SIG-M5 treated with dmso at 0.1 percent for 504 hours (cell line): ENCODE measurements at regions not wholly inside any gene's neighbourhood (a gene's known extent, or its start where the extent isn't known, plus 50 kb on each side); places are given as distances from the start of the nearest gene placed in this dataset.

Experiments
- DNase-seq: peaks from one replicate; lab custom pipeline; 2025; ENCODE audit not compliant: unreplicated experiment; lab: John Stamatoyannopoulos, UW

DNA sequence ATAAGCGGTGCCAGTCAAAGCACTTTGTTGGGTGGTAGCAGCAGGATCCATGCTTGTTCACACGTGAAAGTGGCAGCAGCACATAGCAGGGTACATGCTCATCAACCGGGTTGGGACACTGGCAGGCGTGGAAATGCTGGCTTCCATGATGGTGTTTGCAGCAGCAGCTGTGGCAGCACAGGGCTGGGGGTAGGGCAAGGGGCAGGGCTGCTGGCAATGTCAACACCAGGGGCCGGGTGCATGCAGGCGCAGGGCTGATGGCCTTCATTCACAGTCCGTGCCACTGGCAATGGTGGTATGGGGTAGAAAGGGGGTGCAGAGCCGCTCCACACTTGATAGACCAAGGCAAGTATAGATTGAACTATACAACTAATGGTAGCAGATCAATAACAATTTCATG is 374.7 kb upstream of the FAM241A start:
- DNase-seq = no peak

DNA sequence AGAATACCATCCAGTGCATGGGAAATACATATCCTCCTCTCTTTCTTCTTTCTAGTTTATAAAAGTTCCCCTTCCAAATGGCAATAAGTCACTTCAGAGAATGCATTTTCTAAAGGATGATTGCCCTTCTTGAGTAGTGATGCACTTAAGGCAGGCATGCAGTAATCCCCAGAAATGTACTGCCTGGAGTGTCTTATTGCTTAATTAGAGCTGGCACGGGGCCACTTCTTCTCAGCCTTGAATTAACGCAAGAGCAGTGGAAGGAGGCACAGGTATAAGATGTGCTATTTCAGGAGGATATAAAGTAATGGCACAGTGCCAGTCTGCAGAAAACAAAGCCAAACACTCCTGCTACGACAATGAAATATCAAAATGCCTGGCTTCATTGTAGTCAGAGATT is 371.4 kb upstream of the FAM241A start:
- DNase-seq = no peak

DNA sequence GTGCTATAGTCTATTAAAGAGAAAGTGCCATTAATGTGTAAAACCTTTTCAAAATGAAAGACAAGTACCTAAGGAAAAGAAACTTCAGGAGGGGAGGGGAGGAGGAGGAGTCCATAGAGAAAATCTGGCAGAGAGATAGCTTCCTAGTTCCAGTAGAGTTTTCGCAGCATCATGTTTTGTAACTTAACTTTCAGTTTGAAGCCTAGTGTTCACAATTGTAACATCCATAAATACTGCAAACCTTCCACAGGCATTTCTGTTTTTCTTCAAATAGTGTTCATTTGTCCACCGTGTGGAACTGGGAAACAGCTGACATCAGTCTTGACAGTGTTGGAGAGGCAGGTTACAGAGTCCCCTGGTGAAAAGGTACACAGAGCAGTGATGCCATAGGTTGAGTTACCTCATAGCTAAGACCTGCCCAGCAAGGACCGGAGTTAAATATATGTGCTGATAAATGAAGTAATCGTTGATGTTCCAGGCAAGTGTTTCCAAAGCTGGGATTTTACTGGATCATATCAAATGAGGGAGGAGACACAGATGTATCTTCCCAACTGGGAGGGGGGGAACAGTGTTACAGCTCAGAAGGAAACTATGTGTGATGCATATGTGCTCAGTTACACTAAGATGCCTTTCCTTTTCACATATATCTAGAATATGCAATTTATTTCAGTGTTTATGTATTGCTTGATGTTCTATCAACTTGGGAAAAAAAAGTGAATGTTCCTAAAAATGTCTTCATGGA is 369.5 kb upstream of the FAM241A start:
- no peak for DNase-seq

DNA sequence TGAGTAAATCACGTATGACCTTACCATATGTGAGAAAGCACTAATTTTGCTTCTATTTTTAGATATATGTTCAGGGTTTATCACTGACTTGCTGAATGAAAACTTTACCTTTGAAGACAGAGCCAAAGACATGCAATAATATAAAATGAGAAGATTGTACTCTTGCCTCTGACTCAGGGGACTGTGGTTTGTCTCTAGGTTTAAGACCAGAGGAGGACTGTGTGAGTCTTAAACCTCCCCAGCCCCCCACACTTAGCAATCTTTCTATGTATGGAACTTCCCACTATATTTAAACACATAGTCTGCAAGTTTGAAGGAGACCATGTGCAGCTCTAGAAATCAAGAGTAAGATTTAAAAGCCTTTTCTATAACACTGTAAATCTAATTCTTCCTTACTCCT is 368.7 kb upstream of the FAM241A start:
- DNase-seq = no peak

DNA sequence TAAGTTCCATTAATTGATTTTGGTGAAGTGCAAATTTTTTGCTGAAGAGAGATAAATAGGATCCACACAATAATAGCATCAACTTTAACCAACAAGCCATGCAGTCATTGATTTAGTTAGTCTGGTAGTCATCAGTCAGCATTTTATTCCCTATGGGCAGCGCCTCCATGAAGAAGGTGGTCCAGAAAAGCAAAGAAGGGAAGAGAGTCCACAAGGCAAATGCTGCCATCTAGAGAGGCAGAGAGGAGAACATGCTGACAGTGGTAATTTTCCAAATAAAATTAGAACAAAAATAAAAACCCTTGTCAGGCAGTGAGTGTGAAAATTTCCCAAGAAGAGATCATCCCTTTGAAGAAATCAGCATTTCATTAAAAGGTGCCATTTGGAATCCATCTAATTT is 366.7 kb upstream of the FAM241A start:
- peak; percentile 8 for DNase-seq

DNA sequence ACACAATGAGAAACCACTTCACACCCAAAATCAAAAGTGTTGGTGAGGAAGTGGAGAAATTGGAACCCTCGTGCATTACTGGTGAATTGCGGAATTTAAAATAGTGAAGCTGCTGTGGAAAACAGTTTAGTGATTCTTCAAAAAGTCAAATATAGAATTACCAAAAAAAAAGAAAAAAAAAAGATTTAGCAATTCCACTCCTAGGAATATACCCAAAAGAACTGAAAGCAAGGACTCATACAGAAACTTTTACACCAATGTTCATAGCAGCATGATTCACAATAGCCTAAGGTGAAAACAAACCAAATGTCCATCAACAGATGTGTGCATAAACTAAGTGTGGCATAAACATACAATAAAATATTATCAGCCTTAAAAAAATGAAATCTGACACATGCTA is 364.3 kb upstream of the FAM241A start:
- DNase-seq = no peak

DNA sequence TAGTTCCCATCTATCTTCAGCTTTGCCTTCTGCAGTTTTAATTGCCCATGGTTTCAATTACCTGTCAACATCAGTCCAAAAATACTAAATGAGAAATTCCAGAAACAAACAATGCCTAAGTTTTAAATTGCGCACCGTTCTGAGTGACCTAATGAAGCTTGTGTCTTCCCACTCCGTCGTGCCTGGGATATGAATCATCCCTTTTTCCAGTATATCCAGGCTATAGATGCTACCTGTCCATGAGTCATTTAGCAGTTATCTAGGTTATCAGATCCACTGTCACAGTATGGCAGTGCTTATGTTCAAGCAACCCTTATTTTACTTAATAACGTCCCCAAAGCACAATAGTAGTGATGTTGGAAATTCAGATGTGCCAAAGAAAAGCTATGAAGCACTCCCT is 363.6 kb upstream of the FAM241A start:
- DNase-seq = no peak

DNA sequence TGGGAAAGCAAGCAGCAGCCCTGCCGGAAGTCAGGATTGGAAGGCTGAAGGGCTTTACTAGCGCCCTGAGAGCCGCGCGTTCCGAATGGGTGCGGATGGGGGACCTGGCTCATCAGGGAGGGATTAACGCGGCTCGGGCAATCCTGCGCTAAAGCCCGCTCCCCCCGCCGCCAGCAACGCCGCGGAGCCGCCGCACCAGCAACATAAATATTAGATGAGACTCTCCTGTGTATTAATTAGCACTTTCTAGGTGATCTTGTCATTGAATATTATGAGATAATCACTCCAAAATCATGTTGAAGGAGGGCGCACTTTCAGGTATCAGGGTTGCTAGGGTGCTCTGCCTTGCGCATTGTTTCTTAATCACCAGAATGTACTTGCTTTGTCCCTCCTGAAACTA is 357.2 kb upstream of the FAM241A start:
- DNase-seq = no peak

DNA sequence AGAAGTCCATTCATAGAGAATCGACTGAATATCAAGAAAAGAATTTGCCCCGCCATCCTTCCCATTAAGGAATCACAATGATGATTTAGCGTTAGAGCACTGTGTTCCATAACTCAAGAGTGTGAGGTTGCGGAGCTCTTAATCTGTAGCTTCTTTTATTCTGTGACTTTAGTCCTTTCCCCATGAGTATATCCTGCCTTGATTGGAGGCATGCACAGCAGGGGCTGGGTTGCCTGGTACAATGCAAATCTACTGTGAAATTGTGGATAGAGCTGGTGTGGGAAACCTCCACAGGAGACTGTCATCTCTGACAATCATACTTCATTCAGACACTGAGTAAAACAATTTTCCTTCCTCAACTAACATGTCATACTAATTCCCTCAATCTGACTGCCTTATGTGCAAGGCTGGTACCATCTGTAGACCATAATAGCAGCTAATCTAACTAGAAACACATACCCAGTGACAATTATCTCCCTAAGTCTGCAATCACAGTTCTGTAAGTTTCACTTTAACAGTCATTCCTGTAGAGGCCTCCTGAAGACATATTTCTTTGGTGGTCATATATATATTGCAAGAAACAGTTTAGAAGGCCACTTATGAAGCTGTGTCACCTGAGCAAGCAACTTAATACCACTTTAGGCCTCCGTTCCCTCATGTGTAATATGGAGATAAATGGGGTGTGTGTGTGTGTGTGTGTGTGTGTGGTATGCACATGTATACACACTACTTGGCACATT is 355.2 kb upstream of the FAM241A start:
- DNase-seq = no peak

DNA sequence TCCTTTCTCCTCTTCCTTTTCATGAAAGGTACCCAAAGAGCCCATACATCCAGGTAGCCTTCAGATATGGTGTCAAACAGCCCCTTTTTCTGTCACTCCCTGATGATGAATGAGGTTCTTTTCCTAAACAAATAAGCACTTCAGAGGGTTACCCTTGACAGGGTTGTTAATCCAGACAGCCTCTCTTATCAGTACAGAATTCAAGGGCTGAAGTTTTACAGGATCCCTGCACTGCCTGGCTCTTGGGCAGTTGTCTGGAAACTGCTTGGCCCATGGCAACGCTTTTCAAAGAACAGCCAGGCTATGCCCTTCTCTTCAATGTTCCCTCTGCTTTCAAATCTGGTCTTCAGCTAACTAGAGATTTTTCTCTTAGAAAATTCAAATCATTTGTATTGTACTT is 352.6 kb upstream of the FAM241A start:
- no peak for DNase-seq

DNA sequence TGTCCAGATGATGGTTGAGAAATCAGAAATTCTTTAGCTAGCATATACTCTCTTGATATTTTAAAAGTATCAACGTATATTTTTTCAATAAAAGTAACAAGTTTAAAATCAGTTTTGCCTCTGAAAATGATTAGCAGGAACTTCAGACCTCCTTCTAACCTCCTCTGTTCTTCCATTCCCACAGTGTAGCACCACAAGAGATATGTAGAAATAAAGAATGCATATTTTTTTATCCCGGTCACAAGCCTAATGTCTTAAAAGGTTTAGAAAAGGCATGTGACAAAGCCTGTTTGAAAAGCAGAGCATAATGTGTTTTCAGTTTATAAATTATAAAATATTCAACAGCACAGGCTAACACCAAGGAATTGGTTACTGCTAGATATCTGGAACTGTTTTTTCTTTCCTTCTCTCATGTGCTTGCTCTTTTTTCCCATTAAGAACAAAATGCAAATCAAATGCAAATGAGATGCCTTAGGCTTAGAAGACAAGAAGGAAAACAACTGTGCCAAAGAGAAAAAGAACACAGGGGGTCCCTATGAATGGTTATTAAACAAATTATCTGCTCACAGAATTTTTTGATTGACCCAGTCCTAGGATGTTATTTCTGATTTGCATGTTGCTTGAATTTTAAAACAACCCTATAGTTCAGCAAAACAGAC is 351.7 kb upstream of the FAM241A start:
- no peak for DNase-seq

DNA sequence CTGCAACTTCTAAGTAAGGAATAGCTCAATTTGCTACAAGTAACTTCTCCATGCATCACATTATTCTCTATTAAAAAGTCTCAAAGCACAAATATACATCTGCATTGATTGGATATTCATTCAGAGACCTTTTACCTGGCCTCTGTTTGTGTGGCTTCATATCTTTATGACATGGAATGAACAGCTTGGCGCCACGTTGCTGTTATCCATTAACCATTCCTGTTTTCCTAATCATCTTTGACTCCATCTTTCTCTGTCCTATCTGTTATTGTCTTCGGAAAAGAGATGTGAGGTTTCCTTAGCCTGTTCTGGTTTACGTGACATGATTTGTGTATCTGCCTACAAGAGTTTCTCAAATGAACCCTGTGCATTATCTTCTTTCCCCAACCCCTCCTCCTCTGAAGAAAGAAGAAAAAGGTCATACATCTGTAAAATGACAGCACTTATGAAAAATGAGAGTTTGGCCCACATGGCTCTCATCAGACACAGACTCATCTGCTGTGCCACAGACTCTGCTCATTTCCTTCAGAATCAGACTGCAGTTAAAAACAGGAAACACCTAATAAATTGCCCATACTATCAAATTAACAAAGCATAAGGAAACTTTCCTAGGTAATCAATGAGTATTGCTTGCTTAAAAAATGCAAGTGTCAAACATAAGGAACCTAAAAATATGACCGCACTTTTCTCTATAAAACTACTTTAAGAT is 347.6 kb upstream of the FAM241A start:
- DNase-seq = no peak

DNA sequence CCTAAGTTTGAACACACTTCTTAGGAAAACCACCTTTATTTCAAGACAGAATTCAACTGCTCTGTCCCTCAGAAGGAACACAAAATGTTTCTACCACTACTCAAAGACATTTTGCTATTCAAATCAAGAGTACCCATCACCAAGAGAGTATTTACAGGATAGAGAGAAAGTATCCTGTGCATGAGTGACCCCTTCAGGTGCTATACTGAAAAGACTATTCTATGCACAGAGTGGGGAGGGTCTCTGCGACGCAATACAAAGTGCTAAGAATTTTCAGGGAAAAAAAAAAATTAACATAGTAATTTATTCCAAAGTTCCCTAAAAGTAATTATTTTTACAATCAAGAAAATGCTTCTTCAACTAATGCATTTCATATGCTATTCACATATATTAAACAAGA is 346.4 kb upstream of the FAM241A start:
- DNase-seq = no peak

DNA sequence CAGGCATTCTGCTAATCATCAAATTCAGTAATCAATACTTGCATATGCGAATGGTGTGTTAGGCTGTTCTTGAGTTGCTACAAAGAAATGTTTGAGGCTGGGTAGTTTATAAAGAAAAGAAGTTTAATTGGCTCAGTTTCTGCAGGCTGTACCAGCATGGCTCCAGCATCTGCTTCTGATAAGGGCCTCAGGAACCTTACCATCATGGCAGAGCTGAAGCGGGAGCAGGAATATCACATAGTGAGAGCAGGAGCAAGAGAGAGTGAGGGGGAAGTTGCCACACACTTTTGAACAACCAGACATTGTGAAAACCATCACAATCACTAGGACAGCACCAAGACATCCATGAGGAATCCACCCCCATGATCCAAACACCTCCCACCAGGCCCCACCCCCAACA is 344.7 kb upstream of the FAM241A start:
- DNase-seq = no peak

DNA sequence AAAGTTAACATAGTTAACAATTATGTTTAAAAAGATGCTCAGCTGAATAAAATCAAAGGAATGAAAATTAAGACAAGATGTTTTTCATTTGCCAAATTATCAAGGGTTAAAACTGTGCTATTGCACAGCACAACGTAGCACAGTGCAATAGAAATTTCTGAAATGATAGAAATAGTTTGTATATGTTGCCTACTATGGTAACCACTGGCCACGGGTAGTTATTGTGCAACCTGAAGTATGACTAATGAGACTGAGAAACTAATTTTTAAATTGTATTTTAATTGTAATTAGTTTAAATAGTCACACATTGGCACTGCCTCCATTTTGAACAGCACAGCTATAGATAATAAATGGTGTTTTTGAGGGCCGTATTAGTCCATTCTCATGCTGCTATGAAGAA is 343.1 kb upstream of the FAM241A start:
- no peak for DNase-seq

DNA sequence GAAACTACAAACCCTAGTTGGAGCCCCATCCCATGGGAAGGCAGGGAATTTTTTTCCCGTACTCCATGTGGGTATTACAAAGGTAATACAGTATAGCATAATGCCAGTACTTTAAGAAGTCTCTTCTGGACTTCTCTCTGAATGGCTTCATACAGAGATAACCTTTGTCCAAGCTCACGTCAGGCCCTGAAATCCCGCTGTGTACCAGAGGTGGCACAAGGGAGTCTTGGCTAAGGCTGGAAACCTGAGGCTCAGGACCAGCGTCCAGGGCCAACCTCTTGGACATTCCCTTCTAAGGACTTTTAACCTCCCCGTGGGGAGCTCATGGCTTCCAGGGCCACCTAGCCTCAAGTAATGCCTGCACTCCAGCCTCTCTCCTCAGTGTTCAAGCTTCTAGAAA is 338.9 kb upstream of the FAM241A start:
- DNase-seq = no peak

DNA sequence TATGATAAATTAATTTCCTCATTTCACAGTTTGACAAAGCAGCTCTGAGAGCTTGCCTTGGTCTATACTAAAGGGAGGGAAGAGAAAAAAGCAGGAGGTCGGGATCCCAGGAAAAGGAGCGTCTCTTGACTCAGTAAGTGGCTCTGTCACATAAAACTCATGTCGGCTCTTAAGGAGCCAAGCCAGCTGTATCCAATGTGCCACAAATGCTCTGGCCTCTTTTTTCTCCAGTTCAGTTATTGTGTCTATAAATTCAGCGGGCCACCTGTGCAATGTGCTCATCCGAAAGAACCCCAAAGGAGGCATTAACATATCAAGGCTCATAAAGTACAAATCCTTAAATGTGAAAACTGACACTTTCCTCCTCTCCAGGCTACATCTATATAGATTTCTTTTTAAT is 337.7 kb upstream of the FAM241A start:
- DNase-seq = no peak

DNA sequence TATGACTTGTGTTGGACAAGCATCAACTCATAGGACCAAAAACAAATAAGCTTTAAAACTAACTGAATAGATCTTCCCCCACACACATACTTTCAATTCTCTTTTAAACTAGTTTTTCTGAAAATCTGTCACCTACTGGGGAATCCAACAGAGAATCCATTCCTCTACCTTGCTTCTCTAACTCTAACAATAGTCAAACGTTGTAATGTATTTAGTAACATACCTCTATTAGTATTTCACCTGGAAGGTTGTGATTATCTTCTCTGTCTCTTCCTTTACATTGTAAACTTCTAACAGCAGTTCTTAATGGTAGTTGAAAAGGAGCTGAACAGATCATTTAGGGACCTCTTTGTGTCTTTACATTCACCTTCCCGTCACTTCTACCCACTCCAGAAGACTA is 337.1 kb upstream of the FAM241A start:
- DNase-seq = no peak

DNA sequence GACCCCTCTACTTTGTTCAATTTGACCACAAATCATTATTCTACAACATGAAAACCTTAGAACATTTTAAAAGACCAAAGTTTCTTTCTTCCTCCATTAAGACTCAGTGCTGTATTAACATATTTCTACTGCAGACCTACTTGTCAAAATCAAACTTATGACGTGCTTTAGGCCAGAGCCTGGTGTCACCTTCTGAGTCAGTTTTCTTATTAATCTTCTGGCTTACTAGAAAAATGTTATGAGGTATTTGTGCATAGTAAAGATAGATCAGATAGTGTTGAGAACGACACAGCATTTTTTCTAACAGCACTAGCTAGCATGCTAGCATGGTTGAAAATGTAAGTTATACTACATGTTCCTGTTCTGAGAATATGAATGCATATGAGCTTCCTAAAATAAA is 333.6 kb upstream of the FAM241A start:
- no peak for DNase-seq

DNA sequence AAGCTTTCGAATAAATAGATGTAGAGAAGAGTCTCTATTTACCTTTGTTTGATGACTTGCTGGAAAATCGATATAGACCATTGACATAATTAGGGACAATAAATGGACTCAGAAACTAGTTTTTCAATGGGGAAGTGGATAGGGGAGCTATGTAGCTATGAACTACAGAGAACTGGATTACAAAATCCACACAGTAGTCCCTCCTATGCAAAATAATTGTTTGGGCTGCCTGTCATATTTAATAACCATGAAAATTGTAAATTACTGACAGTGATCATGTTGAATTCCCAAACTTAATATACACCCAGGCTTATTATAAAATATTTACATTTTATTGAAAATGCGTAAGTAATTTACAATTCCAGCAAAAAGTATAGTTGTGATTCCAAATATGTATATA is 333.1 kb upstream of the FAM241A start:
- no peak for DNase-seq

DNA sequence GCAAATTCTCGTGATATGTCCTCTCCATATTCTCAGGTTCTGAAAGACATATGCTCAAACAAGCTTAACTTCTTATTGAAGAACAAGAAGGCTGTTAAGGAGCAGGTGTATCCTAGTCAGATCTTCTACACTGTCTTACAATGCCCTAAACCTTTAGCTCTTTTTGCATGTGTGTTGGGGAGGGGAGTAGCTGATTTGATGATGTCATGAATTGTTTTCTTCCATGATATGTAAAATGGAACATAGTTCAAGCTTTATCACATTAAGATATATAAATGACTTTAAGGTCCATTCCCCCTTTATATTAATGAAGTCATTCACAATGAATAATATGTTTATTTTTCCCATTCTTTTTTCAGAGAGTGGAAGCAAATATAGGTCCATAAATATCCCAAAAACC is 332.5 kb upstream of the FAM241A start:
- no peak for DNase-seq
